HepG2 (cell line): ENCODE measurements at regions not wholly inside any gene's neighbourhood (a gene's known extent, or its start where the extent isn't known, plus 50 kb on each side); places are given as distances from the start of the nearest gene placed in this dataset.

ENCODE experiments used
- ATAC-seq: fragments of 200-7000 bp; cut with Tn5 transposase; 3 replicates; pipeline ENCODE4 v1.9.1; 2020; ENCODE audit warnings: mild to moderate bottlenecking, moderate library complexity
- BruUV-seq: library from RNA; stranded (reverse); fragments of 400-500 nt; replicated peaks from 2 replicates; lab custom pipeline; 2021; lab: Mats Ljungman, UMichigan
- CTCF ChIA-PET: fragments of 300-600 bp; formaldehyde crosslinking; extraction: SDS; loops from one replicate; lab custom pipeline; 2021; ENCODE audit warnings: low total read pairs, inconsistent platforms, low intra/inter-chr PET ratio; lab: Yijun Ruan, JAX
- POLR2A ChIA-PET: fragments of 350-600 bp; sonication (Branson Sonifier 250); formaldehyde crosslinking; loops from one replicate; lab custom pipeline; 2020; ENCODE audit warnings: antibody characterized with exemption, inconsistent platforms; lab: Yijun Ruan, JAX
- DNase-seq: peaks from one replicate; pipeline ENCODE4 v3.0.0-alpha.2; 2015; ENCODE audit warnings: low spot score
- FAIRE-seq: peaks from 3 replicates; lab custom pipeline; 2011; peaks lifted over from hg19 to GRCh38; lab: Jason Lieb, UNC
- H2AFZ ChIP-seq: one replicate; pipeline ENCODE4 v1.6.1; 2011; ENCODE audit warnings: low read length, inconsistent platforms
- H3K27ac ChIP-seq: fragments of 300-600 bp; 3 replicates; pipeline ENCODE4 v1.8.0; 2011; ENCODE audit warnings: mixed run types, mild to moderate bottlenecking, mixed read lengths, low read length, inconsistent platforms; ENCODE audit not compliant: insufficient read depth; ENCODE audit errors: extremely low read length
- H3K27me3 ChIP-seq, 2 experiments: fragments of 200-600 bp in 1 of 2; 2 replicates in 1 of 2; 3 replicates in 1 of 2; pipeline versions ENCODE4 v1.6.0 to v1.8.0; 2011; ENCODE audit warnings: low read length in 2 of 2, mild to moderate bottlenecking in 2 of 2, moderate library complexity in 2 of 2, inconsistent platforms in 1 of 2; ENCODE audit not compliant: insufficient read depth in 2 of 2, control insufficient read depth in 1 of 2
- H3K36me3 ChIP-seq, 2 experiments: fragments of 200-600 bp in 1 of 2; replicated peaks in 1 of 2; 2 replicates in 1 of 2; 3 replicates in 1 of 2; pipeline versions ENCODE4 v1.5.1 to v1.8.0; 2011; ENCODE audit warnings: low read length in 2 of 2, inconsistent platforms in 1 of 2; ENCODE audit not compliant: insufficient read depth in 2 of 2, control insufficient read depth in 1 of 2
- H3K4me1 ChIP-seq: 2 replicates; pipeline ENCODE4 v1.5.1; 2012; ENCODE audit warnings: low read length, inconsistent platforms; ENCODE audit not compliant: insufficient read depth
- H3K4me2 ChIP-seq: 2 replicates; pipeline ENCODE4 v1.6.0; 2011; ENCODE audit warnings: low read depth, low read length, inconsistent platforms
- H3K4me3 ChIP-seq, 3 experiments: fragments of 200-600 bp in 1 of 3; sonication (generic), shearing (Covaris generic) in 1 of 3; replicated peaks in 1 of 3; 2 replicates each; pipeline ENCODE4 v1.5.1; 2011 to 2016; ENCODE audit warnings: low read length in 3 of 3, inconsistent platforms in 2 of 3, low read depth in 2 of 3, mild to moderate bottlenecking in 2 of 3, control low read depth in 1 of 3, mixed read lengths in 1 of 3; ENCODE audit not compliant: insufficient read depth in 1 of 3
- H3K79me2 ChIP-seq: one replicate; pipeline ENCODE4 v1.6.1; 2011; ENCODE audit warnings: low read length, inconsistent platforms; ENCODE audit not compliant: insufficient read depth
- H3K9ac ChIP-seq: 2 replicates; pipeline ENCODE4 v1.6.0; 2011; ENCODE audit warnings: mild to moderate bottlenecking, low read depth, low read length, inconsistent platforms; ENCODE audit not compliant: insufficient read depth
- H3K9me3 ChIP-seq: 2 replicates; pipeline ENCODE4 v1.5.1; 2012; ENCODE audit warnings: mild to moderate bottlenecking, low read length
- H4K20me1 ChIP-seq: 2 replicates; pipeline ENCODE4 v1.6.0; 2011; ENCODE audit warnings: inconsistent platforms, mild to moderate bottlenecking, low read length, moderate library complexity; ENCODE audit not compliant: insufficient read depth
- CREB1 ChIP-seq, 2 experiments: fragments of 450-650 bp in 1 of 2; IDR thresholded peaks; 2 replicates each; pipeline ENCODE4 v1.6.1; 2016 to 2017; ENCODE audit warnings: control low read depth in 1 of 2, mild to moderate bottlenecking in 1 of 2, missing compliant biosample characterization in 1 of 2, missing genetic modification characterization in 1 of 2
- SP4 ChIP-seq: sonication (generic); formaldehyde crosslinking; IDR thresholded peaks from 2 replicates; pipeline ENCODE4 v1.8.1; 2023; ENCODE audit warnings: mild to moderate bottlenecking, missing genetic modification reagents
- ZBTB40 ChIP-seq, 2 experiments: fragments of 450-650 bp in 1 of 2; sonication (generic) in 1 of 2; formaldehyde crosslinking in 1 of 2; IDR thresholded peaks; 2 replicates each; pipeline versions ENCODE4 v1.6.1 to v1.8.0; 2016 to 2022; ENCODE audit warnings: antibody characterized with exemption in 1 of 2, mild to moderate bottlenecking in 1 of 2, missing genetic modification reagents in 1 of 2
- ZNF512B ChIP-seq: sonication (generic); formaldehyde crosslinking; IDR thresholded peaks from 2 replicates; pipeline ENCODE4 v1.5.1; 2020; ENCODE audit warnings: missing genetic modification reagents, mild to moderate bottlenecking, borderline replicate concordance
- WGBS: methylation state at CpG from one replicate; pipeline ENCODE4 v1.1.6; 2017; ENCODE audit warnings: low lambda C conversion rate; 5-methylcytosine and 5-hydroxymethylcytosine counted together
- in situ Hi-C: cut with HindIII; loops from 2 replicates; pipeline ENCODE4 v1.10.0; 2017; ENCODE audit warnings: low pct_unique_long_range_greater_than_20kb; ENCODE audit not compliant: extremely low pct_ligation_motif_present
- intact Hi-C: fragments of 100-400 bp; cut with micrococcal nuclease; formaldehyde crosslinking; loops from one replicate; pipeline ENCODE4 v1.10.0; 2022; ENCODE audit not compliant: unreplicated experiment

GRCh38 chr2:109702250-109702985 is 88.3 kb downstream of the SOWAHC start:
- H3K4me1 ChIP-seq: peaks cover 53% of the 10 kb centered on the region
- H3K36me3 ChIP-seq: no peaks in the 10 kb centered on the region
- TF ChIP-seq CREB1 (IDR thresholded peaks at IDR 0.05) (peak; percentile 33; the same call in 1 of the 2 replicates), CREB1 (CRISPR knock-in tag; IDR thresholded peaks at IDR 0.05) (no peak), ZNF512B (CRISPR knock-in tag) (0 out of 2 replicates have a peak, but pooled peaks have one; percentile 30), ZBTB40 (IDR thresholded peaks at IDR 0.05) (no peak), ZBTB40 (CRISPR knock-in tag; IDR thresholded peaks at IDR 0.05) (no peak), SP4 (0 out of 2 replicates have a peak, but pooled peaks have one; percentile 19)
- WGBS: 79% methylated on average over 9 of the region's 9 CpGs
- no peak overlapping the region for H3K9ac ChIP-seq
- in situ Hi-C loops (no loop called here), intact Hi-C loops (no loop called here)
- H3K27ac ChIP-seq: no peak overlapping the region
- H3K27me3 ChIP-seq: no peaks in the 10 kb centered on the region
- H3K4me3 ChIP-seq: no peak overlapping the region
- no peak for ATAC-seq
- H2AFZ ChIP-seq: peak overlapping the region; percentile 21
- no peaks in the 10 kb centered on the region for H3K79me2 ChIP-seq
- DNase-seq: no peak
- POLR2A ChIA-PET: interaction anchor here (1.0 to 3.9 kb wide), 5 partner anchors 9 to 156 kb away, joined by 3 to 31 read pairs (median 7); no protein-coding TSS in a partner anchor
- peak overlapping the region; percentile 22; the same call in 1 of the 2 replicates for H3K4me2 ChIP-seq
- H3K9me3 ChIP-seq: no peaks in the 10 kb centered on the region
- FAIRE-seq: no peak
- no peaks in the 10 kb centered on the region for H4K20me1 ChIP-seq
- no TSS peak for BruUV-seq
- CTCF ChIA-PET: no interaction called here
